HG03442 (cell line): ENCODE measurements at regions not wholly inside any gene's neighbourhood (a gene's known extent, or its start where the extent isn't known, plus 50 kb on each side); places are given as distances from the start of the nearest gene placed in this dataset.
"Not testable (repeated sequence)": the region's sequence is repeated elsewhere in the genome, so short reads cannot be mapped to it uniquely, and the experiment has no call there.

Source experiments
- ATAC-seq: cut with Tn5 transposase; IDR thresholded peaks from one replicate; pipeline ENCODE4 v1.9.1; 2021; ENCODE audit warnings: mild to moderate bottlenecking, moderate library complexity; ENCODE audit not compliant: unreplicated experiment

- no peak for ATAC-seq
Measured at GRCh38 chr3:34569437-34569836, 771.0 kb downstream of the PDCD6IP start.

- no peak for ATAC-seq
Measured at GRCh38 chr3:34570916-34571705, 772.7 kb downstream of the PDCD6IP start.

GRCh38 chr3:34571714-34572113 is 773.3 kb downstream of the PDCD6IP start:
- no peak for ATAC-seq

GRCh38 chr3:34575776-34576175 is 777.3 kb downstream of the PDCD6IP start:
- no peak for ATAC-seq

- ATAC-seq, result no peak
Measured at GRCh38 chr3:34582055-34582454, 783.6 kb downstream of the PDCD6IP start.

GRCh38 chr3:34583451-34583850 is 785.0 kb downstream of the PDCD6IP start:
- no peak for ATAC-seq

GRCh38 chr3:34584971-34585370 is 786.5 kb downstream of the PDCD6IP start:
- ATAC-seq, result no peak

GRCh38 chr3:34599595-34599994 is 801.2 kb downstream of the PDCD6IP start:
- no peak for ATAC-seq

- no peak for ATAC-seq
Measured at GRCh38 chr3:34619990-34620389, 821.6 kb downstream of the PDCD6IP start.

- no peak for ATAC-seq
Measured at GRCh38 chr3:34626699-34627098, 828.3 kb downstream of the PDCD6IP start.

- no peak for ATAC-seq
Measured at GRCh38 chr3:34634939-34635338, 836.5 kb downstream of the PDCD6IP start.

GRCh38 chr3:34635352-34635850 is 837.0 kb downstream of the PDCD6IP start:
- no peak for ATAC-seq

- no peak for ATAC-seq
Measured at GRCh38 chr3:34646911-34647460, 848.6 kb downstream of the PDCD6IP start.

- ATAC-seq, result no peak
Measured at GRCh38 chr3:34650131-34650530, 851.7 kb downstream of the PDCD6IP start.

GRCh38 chr3:34668915-34669314 is 870.5 kb downstream of the PDCD6IP start:
- ATAC-seq, result no peak

GRCh38 chr3:34669490-34669889 is 871.1 kb downstream of the PDCD6IP start:
- no peak for ATAC-seq

- no peak for ATAC-seq
Measured at GRCh38 chr3:34675383-34676120, 877.1 kb downstream of the PDCD6IP start.

GRCh38 chr3:34676436-34676835 is 878.0 kb downstream of the PDCD6IP start:
- ATAC-seq, result no peak

GRCh38 chr3:34678575-34678974 is 880.1 kb downstream of the PDCD6IP start:
- ATAC-seq, result no peak

GRCh38 chr3:34679055-34679454 is 880.6 kb downstream of the PDCD6IP start:
- not testable (repeated sequence) for ATAC-seq

GRCh38 chr3:34683851-34684250 is 885.4 kb downstream of the PDCD6IP start:
- ATAC-seq, result peak; percentile 69

GRCh38 chr3:34686541-34686940 is 888.1 kb downstream of the PDCD6IP start:
- ATAC-seq, result no peak
